ENCODE measurements at regions not wholly inside any gene's neighbourhood (a gene's known extent, or its start where the extent isn't known, plus 50 kb on each side); places are given as distances from the start of the nearest gene placed in this dataset.
"Not testable (repeated sequence)": the region's sequence is repeated elsewhere in the genome, so short reads cannot be mapped to it uniquely, and the experiment has no call there.

DNA sequence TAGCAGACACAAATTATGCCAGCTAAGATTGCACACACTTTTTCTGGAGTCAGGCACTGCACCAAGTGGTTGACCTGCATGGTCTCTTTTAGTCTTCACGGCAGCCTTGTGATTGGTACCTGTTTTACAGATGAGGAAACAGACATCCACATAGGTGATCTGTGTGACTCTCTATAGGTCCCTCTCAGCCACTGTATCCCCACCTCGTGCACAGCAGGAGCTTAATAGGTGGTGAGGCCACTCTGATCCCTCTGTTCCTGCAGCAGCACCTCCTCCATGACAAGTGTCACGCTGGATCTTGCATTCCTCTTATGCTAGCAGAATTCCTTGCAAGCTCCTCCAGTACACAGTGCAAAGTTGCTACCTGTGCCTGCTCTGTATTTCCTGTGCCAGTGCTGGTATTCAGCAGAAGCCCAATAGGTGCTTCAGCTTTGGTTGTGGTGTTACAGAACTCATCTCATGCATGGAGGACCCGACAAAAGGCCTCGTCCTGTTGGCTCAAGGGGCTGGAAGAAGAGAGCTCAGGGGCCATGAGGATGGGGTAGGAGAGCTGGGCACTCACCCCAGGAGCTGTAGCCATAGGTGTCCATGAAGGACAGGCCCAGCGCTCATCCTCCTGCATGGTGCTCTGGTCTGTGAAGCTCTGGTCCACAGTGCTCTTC lies 546.7 kb downstream of the PTPRU start:
- DNase-seq = no peak

DNA sequence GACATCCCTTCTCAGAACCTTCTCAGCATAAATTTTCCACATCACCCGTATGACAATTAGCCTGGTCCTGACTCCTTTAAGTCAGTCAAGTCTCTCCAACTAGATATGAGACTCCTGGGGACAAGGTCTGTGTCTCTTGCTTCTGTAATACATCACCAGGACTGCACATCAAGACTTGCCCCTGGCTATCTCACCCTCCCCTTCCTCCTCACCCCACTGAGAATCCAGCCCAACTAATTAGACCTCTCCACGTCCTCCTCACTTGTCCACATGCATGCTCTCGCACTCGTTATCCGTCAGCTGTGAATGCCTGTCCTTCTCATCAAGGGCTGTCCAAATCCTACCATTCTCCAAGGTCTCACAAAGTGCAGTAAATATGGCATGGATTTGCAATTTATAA lies 542.8 kb downstream of the PTPRU start:
- DNase-seq = no peak

DNA sequence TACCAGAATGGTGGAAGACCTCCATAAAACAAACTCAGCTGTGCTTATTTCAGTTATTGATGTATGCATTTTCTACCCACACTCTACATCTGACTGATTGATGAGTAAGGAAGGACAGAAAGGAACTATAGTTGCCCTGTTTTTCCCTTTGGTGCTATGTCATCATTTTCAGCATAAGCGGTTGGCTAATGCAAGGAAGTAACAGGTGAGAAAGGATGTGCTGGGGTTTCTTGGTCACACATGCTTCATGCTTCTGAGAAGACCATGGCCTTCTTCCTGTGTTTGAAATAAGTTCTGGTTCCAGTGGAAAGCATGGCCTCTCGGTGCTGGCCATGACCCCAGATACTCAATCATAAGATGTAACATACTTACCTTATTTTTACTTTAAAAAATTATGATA lies 541.2 kb downstream of the PTPRU start:
- no peak for DNase-seq

DNA sequence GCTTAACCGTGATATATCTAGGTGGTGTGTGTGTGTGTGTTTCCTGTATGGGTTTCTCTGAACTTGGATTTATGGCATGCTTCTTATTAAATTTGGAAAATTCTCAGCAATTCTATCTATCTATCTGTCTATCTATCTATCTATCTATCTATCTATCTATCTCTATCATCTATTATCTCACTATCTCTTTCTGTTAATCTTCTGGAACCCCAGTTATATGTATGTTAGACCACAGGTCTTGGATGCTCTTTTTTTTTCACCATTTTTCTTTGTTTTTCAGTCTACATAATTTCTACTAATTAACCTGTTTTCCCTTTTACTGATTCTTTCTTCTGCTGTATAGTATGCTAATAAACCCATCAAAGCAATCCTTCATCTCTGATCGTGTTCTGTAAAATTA lies 538.0 kb downstream of the PTPRU start:
- DNase-seq = no peak

DNA sequence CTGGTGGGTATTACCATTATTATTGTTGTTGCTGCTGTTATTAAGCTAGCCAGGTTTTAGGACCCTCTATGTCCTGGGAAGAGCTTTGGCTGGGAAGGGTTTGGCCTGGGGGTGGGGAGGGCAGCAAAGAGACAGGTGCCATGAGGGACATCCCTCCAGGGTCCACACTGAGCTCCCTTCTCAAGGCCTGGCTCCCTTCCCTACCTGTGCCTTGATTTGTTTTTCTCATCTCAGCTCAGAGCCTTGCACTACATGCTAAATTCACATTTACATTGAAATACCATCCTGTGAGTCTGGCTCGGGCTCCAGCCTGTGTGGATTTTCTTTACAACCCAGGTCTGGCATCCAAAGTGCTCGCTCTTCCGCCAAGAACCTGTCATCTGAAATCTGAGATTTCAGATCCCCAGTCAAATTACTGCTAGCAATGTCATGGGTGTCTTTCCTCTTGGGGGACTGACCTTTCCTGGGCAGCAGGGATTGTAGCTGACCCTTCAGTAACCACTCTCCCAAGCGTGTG lies 536.3 kb downstream of the PTPRU start:
- no peak for DNase-seq

DNA sequence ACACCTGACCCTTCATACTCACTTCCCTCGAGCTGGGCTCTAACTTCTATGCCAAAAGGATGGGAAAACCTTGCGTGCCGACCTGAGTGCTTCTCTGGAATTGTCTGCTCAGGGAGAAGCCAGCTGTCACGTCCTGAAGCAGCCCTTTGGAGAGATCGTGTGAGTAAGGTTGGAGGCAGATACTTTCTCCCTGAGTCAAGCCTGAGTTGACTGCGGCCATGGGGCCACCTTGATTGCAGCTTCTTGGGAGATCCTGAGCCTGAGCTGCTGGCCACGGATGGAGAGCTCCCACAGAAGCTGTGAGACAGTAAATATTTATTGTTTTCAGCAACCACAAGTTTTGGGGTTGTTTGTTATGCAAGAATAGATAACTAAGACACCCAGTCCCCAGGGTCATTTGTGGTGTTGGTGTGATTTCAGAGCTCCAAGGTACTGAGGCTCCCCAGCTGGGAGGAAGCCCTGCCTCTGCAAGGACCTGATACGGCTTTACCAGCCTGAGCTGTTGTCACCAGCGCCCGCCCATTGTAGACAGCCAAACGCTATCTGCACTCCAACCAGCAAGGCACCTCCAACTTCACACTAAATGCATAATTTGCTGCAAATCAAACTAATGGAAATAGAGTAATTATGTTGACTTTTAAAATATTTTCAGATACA lies 531.6 kb downstream of the PTPRU start:
- DNase-seq = no peak

DNA sequence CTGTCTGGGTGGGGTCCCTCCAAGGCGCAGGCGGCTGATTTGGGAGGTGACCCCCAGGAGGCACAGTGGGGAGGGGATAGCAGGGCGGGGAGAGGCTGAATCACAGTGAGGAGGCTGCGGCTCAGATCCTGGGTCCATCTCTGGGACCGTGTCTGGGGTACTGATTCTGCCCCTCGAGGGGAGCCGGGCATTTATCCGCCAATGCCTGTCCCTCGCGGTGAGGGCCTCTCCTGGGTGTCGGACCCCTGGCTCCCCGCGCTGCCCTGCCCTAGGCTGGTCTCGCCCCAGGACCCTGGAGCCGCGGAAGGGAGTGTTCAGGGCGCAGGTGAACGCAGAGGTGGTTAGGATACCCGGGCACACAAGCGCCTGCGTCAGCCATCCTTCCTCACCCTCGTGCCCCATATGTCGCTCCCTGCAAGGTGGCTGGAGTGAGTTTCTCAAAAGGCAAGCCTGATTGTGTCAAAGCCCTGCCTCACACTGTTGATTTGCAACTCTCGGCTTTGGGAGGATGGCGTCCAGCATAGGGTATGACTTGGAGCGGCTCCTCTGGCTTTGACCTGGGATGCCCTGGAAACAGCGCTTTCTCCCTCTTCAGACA lies 530.9 kb downstream of the PTPRU start:
- DNase-seq = no peak

DNA sequence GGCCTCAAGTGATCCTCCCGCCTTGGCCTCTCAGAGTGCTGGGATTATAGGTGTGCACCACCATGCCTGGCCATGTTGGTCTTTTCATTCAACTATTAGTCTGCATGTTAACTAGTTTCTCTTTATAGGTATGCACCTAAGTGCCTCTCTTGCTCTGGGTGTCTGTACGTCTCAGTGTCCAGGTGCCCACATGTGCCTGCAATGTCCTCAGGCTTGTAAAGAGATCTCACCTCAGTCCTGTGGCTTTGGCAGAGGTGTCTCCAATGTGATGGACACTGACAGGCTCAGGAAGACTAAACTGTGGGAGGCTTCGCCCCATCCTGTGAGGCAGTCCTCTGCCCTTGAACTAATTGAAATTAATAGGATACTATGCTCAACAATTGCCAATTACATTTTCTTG lies 526.3 kb downstream of the PTPRU start:
- no peak for DNase-seq

DNA sequence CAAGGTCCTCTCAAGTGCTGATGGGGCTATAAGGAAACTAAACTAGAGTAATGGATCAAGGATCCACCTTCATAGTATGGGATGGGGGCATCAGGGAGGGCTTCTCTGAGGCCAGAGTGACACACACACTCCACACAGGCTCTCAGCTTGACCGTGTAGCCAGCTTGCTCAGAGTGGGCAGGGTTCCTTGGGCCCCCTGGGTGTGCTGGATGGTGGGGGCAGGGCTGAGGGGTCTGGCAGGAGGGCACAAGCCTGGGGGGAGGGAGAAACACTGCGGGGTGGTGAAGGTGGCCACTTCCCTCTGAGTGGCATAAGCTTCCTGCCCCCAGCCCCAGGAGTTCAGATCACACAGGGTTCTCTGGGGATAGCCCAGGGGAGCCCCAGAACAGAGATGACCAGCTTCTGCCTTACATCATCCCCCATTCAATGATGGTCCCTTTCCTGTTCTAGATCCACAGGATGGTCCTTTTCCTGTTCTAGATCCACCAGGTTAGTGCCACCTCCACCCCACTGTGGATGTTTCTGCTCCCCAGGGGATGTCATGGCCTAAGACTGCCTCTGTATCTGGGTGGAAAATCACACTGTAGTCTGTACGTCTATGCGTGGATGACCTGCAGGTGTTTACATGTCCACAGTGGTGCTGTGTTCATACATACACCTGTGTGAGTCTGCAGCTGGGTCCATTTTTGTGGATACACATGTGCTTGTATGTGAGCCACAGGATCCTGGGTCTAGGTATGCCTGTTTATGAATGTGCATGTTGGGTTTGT lies 525.0 kb downstream of the PTPRU start:
- DNase-seq = no peak

DNA sequence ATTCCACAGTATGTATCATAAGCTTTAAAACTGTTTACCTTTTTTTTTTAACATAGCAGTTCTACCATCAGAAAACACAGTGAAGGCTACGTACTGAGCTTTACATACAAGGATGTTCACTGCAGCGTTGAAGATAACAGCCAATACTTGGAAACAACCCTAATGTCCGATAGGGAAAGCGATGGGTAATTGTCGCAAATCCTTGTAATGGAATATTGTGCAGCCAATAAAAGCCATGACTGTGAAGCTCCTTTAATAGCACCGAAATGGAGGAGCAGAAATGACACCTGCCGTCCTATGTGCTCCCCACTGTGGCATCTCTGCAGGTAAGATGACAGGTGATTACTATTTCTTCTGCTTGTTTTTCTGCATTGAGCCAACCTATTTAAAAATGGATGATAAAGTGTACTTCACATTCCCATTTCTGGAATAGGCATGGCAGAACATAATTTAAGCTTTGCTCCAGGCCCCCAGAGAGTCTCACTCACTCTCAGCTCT lies 523.8 kb downstream of the PTPRU start:
- DNase-seq = no peak

DNA sequence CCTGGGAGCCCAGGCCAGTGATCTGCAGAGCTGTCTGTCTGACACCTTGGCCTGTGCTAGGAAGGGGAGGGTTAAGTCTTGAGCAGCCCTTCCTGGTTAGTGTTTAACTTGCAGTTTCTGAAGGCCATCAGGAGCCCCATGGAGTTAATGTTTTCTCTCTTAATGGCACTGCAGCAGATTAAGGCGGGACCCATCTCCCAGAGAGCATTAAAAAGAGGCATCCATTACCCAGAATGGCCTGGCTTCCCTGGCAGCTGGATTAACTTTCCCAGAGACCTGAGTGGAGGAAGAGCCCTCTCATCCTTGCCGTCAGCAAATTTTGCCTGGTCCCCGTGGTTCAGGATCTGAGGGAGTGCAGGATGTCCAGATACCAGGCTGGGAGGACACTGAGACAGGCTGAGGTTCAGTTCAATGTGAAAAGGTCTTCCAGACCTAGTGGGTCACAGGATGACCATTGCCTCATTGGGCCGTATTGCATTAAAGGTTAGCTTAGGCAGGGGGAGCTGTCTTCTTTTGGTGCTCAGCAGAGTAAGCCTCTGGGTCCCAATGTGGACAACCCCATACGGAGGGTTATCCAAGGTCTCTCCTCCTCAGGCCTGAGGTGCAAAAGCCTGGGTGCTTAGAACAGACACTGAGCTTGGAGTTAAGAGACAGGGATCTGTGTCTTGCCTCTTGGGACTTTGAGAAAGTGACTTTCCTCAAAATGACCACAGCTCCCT lies 522.6 kb downstream of the PTPRU start:
- DNase-seq = no peak

DNA sequence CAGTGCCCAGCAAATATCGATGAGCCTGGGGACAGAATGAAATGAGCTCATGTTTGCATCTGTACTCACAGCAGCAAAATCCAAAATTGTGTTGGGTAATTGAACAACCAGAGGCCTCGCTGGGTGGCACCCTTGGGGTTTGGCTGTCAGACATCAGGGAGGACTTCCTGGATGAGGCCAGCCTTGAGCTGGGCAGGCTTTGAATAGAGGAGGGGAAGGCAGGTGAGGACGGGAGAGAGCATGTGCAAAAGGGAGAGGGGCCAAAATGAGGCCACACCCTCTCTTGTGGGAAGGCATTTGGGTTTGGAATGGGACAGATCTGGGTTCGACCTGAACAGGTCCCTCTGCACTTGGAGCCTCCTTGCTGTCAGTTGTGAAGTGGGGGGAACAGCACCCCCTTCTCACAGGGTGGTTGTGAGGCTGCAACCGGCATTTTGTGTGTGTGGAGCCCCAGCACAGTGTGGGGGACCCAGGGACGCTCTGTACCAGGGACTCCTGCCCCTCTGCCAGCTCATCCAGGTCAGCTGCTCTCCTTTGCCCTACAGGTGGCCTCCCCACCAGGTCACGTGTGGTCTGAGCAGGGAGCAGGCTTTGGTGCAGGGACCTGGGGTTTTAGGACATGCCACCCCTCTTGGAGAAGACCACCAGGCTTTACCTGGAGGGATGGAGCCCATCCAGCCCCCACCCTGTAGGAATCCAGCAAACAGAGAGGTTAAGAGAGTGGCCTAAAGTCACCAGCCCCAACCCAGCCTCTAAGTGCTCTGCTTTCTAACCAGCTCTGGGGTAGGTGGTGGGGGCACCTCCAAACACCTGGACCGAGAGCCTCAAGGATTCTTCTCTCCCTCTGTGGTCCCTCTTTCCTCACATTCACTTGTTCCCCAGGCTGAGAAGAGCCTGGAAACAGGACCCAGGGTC lies 521.8 kb downstream of the PTPRU start:
- DNase-seq = no peak

DNA sequence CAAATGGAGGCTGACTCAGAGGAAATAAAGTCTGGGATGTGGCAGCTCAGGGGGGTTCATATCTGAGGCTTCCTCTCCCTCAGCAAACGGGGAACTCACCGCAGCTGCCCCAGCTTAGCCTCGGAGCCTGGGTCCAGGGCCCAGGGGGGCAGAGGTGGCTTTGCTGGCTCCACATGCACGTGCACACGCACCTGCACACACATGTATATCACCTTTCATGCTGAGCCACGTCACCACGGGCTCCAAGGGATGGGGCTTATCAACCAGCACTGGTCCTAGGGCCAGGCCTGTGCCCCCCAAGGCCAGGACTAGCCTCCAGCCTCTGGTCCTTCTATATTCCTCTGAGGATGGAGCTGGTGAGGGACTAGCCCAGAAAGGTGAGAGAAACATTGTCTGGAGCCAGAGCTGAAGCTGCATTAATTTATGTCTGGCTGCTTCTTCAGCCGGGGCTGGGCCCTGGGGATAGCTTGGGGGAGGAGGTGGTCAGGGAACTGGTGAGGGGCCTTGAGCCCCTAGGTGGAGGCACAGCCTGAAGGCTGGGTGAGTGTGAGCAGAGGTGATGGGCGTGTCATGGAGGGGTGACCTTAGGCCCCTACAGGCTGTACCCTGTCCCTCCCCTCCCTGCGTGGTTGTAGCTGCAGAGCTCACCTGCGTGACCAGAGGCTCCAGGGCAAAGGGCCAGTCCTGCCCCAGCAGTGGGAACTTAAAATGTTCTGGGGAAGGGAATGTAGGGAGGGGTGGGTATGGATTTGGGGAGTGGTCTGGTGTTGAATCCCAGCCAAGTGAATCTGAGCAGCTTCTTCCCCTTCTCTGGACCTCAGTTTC lies 520.8 kb downstream of the PTPRU start:
- no peak for DNase-seq

DNA sequence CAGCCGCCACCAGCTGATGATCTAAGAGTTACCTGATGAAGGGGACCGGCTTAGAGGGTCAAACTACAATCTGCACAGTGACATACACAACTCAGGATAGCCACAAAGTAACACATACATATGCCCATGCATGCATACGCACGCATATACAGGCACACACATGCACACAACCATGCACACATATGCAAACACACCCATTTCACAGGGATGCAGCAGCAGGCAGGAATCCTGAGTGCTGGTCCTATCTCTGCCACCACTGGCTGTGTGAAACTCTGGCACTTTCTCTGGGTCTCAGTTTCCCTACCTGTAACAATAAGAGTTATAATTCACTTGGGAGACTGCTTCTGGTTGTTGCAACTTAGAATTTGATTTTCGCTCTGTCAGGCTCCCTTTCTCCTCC lies 520.2 kb downstream of the PTPRU start:
- DNase-seq = no peak

DNA sequence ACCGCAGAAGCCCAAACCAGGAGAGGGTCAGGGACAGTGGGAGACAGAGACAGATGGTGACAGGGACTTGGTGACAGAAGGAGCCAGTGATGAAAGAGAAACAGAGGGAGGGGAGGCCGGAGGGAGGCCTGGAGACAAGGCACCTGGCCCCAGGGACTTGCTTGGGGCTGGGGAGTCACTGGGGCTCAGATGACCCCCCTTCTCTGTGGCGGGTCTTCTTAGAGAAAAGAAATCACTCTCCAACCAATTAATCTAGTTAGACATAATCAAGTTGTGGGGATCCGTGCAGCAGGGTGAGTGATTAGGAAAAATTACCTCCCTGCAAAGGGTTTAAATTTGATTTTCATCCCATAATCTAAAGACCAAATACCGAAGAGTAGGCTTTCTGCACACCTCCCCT lies 519.8 kb downstream of the PTPRU start:
- no peak for DNase-seq

DNA sequence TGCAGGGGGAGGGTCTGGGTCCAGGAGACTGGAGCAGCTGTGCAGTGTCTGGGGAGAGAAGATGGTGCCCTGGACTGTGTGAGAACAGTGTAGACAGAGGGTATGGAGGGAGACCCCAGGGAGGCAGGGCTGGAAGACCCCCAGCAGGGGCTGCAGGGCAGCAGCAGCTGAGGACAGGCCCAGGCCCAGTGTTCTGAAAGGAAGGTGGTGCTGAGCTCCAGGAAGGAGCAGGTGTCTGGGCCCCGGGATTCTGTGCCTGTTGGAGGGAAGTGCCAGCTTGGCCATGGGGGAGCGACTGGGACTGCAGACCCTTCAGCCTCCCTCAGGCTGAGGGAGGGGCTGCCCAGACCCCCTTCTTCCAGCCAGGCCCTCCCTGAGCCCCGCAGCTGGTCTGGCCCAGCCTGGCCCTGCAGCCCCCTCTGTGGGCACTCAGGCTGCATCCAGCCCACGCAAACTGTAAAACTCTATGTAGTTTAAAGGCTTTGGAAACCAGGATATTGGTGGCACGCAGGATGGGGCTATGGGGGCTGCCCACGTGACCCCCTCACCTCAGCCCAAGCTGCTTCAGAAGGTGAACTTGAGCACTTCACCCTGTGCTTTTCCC lies 519.2 kb downstream of the PTPRU start:
- not testable (repeated sequence) for DNase-seq

DNA sequence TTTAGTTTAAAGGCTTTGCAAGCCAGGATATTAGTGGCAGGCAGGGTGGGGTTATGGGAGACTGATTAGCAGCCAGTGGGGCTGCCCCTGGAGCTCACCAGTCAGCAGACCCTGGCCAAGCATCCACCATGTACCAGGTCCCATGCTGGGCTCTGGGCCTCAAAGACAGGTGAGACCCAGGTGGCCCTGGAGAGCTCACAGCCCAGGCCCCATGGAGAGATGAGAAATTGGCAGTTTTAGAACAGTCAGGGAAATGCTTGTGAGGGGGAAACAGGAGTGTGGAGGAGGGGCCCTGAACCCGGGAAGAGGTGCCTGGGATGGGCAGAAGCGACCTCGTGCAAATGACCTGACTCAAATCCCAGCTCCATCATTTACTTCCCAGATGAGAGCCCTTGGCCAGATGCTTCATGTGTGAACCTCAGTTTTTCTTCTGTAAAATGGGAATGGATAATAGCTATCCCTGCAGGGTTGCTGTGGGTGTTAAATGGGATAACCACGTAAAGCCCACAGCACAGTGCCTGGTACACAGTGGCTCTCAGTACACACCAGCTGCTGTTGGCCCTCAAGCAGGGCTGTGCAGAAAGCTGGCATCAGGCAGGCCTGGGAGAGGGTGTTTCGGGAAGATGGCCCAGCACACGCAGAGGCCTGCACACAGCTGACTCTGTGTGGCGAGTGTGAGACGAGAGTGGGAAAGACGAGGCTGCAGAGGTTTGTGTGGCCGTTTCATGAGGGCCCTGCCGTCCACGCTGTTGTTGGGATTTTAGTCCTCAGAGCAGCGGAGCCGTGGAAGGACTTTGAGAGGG lies 518.5 kb downstream of the PTPRU start:
- DNase-seq = no peak
